SK-N-MC (cell line): ENCODE measurements at regions not wholly inside any gene's neighbourhood (a gene's known extent, or its start where the extent isn't known, plus 50 kb on each side); places are given as distances from the start of the nearest gene placed in this dataset.
"Not testable (repeated sequence)": the region's sequence is repeated elsewhere in the genome, so short reads cannot be mapped to it uniquely, and the experiment has no call there.

Experiments used
- DNase-seq: peaks from one replicate; pipeline ENCODE4 v3.0.0-alpha.2; 2011; ENCODE audit warnings: low read depth, low spot score
- H3K27ac ChIP-seq: fragments of 200-600 bp; sonication (generic); 2 replicates; pipeline ENCODE4 v1.5.1; 2016; ENCODE audit warnings: mixed run types
- H3K36me3 ChIP-seq: fragments of 200-600 bp; sonication (generic); 2 replicates; pipeline ENCODE4 v1.6.1; 2017; ENCODE audit warnings: antibody characterized with exemption, low read length, mixed read lengths; ENCODE audit not compliant: insufficient read depth
- H3K4me3 ChIP-seq: fragments of 200-600 bp; sonication (generic); 2 replicates; pipeline ENCODE4 v1.5.1; 2016
- H3K9ac ChIP-seq: fragments of 200-600 bp; sonication (generic); 2 replicates; pipeline ENCODE4 v1.8.0; 2017; ENCODE audit warnings: mixed run types, mixed read lengths; ENCODE audit not compliant: insufficient read length
- H3K9me3 ChIP-seq: fragments of 200-600 bp; sonication (generic); 2 replicates; pipeline ENCODE4 v1.6.1; 2017; ENCODE audit warnings: low read depth, mild to moderate bottlenecking, antibody characterized with exemption, low read length, moderate library complexity, mixed read lengths
- EZH2 ChIP-seq: fragments of 200-600 bp; sonication (generic); IDR thresholded peaks from one replicate; pipeline ENCODE4 v1.6.1; 2017; ENCODE audit warnings: antibody characterized with exemption
- FOXP2 ChIP-seq: optimal IDR thresholded peaks from 2 replicates; pipeline ENCODE3; 2011; ENCODE audit warnings: mild to moderate bottlenecking, moderate library complexity; ENCODE audit not compliant: insufficient read depth; ENCODE audit errors: extremely low read length, control extremely low read depth
- POLR2AphosphoS5 ChIP-seq: IDR thresholded peaks from 2 replicates; pipeline ENCODE4 v1.6.1; 2012; ENCODE audit warnings: mild to moderate bottlenecking, low read depth, low read length, borderline replicate concordance

DNA sequence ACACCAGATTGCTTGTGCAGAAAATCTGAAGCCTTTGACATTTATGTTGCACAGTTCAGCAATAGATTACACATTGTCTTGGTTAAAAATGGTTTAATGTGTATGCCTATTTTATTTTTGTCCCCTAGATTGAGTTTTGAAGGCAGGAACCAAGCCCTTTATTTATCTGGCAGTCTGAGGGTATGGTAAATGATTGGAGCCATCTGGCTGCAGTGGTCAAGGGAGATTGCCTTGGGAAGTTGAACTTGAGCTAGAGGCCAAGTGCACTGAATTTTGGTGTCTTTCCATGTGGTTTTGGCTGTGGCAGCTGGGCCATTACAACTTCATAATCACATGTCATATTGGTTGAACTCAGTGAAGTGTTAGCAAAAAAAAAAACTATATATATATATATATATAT, 248.7 kb upstream of the C2CD4B start:
- no peak overlapping the region for H3K27ac ChIP-seq
- no peak for DNase-seq
- TF ChIP-seq EZH2 (no peak), FOXP2 (no peak), POLR2AphosphoS5 (no peak)
- H3K9ac ChIP-seq, result no peak overlapping the region
- H3K4me3 ChIP-seq, result no peak overlapping the region
- no peaks in the 10 kb centered on the region for H3K36me3 ChIP-seq
- H3K9me3 ChIP-seq, result no peaks in the 10 kb centered on the region

DNA sequence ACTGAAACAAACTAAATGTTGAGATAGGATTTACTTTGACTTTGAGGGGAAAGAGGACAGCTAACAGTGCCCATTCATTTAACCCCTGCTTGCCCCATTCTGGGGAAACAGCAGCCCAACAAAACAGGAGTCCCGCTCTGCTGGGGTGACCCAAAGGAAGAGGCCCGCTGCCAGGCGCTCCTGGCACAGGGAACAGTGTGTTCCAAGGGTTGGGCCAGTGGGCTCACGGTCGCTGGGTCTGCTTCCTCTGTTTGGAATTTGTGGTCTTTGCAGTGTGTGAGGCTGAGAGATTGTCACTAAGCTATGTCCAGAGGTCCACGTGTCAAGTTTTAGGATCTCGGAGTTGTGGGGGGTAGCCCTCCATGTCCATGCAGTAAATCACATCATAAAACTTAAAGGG, 250.4 kb upstream of the C2CD4B start:
- Histone ChIP-seq H3K36me3 (no peaks in the 10 kb centered on the region), H3K4me3 (no peak overlapping the region), H3K9ac (no peak overlapping the region), H3K27ac (no peak overlapping the region), H3K9me3 (no peaks in the 10 kb centered on the region)
- DNase-seq, result no peak
- TF ChIP-seq FOXP2 (no peak), POLR2AphosphoS5 (no peak), EZH2 (no peak)

DNA sequence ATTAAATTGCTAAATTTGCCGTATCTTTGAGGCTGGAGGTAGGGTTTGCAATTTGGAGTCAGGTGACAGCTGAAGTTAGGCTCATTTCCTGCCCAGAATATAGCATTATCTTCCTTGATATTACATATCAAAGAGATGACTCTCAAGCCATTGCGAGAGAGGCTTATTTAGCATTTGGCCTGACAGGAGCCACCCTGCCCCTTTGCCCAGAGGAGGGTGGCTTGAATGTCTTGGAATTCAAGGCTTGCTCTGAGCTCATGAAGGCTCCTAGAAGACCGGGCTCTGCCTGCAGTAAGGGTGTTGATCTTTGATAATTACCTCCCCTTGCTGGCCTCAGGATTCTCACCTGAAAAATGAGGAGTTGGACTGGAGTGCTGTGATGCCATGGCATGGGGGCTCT, 251.4 kb upstream of the C2CD4B start:
- no peak for DNase-seq

DNA sequence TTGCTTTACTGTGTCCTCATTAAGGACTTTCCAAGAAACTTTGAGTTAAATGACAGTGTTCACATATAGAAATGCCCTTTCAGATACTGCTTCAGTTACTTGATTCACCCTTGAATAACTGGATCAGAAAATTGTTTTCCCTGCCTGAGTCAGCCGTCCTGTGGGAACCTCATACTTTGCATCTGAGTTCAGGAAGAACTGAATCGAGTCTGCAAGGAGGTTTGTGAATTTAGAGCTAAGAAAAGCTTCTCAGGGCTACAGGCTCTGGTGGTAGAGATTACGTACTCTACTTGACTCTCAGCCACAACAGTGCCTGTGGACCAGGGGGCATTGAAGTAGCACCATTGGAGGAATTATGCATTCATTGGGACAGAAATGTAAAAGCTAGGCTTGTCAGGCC, 252.4 kb upstream of the C2CD4B start:
- Histone ChIP-seq H3K36me3 (no peaks in the 10 kb centered on the region), H3K27ac (no peak overlapping the region), H3K9ac (no peak overlapping the region), H3K9me3 (no peaks in the 10 kb centered on the region), H3K4me3 (no peak overlapping the region)
- TF ChIP-seq FOXP2 (no peak), EZH2 (no peak), POLR2AphosphoS5 (no peak)
- no peak for DNase-seq

More for the DNA sequence above, 251.4 kb upstream of the C2CD4B start:
- H3K27ac ChIP-seq, result no peak overlapping the region
- H3K9me3 ChIP-seq, result no peaks in the 10 kb centered on the region
- no peak overlapping the region for H3K4me3 ChIP-seq
- H3K36me3 ChIP-seq, result no peaks in the 10 kb centered on the region
- H3K9ac ChIP-seq, result no peak overlapping the region
- TF ChIP-seq EZH2 (no peak), FOXP2 (no peak), POLR2AphosphoS5 (no peak)

DNA sequence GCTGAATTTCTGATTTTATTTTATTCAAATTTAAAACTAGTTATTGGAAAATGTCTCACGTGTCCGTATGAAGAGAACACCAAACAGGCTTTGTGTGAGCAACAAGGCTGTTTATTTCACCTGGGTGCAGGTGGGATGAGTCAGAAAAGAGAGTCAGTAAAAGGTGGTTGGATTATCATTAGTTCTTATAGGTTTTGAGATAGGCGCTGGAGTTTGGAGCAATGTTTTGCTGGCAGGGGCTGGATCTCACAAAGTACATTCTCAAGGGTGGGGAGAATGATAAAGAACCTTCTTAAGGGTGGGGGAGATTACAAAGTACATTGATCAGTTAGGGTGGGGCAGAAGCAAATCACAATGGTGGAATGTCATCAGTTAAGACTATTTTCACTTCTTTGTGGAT, 253.4 kb upstream of the C2CD4B start:
- H3K4me3 ChIP-seq, H3K36me3 ChIP-seq, H3K9ac ChIP-seq, DNase-seq, H3K27ac ChIP-seq, H3K9me3 ChIP-seq: not testable (repeated sequence)

DNA sequence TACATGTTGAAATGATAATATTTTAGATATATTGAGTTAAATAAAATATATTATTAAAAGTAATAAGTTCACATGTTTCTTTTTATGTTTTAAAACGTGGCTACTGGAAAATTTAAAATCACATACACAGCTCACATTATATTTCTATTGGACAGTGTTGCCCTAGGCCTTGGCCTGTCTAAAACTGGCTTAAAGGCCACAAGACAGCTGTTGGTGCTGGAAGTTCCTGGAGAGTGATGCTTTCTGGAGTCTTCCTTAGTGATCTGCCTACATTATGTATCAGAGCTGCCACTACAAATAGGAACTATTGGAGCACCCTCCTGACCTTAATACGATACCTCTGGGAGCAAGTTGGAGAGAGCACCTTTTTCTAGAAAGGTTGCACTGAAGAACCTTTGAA, 254.1 kb upstream of the C2CD4B start:
- Histone ChIP-seq H3K9me3 (no peaks in the 10 kb centered on the region), H3K9ac (no peak overlapping the region), H3K27ac (no peak overlapping the region), H3K36me3 (no peaks in the 10 kb centered on the region), H3K4me3 (no peak overlapping the region)
- TF ChIP-seq FOXP2 (no peak), EZH2 (no peak), POLR2AphosphoS5 (no peak)
- no peak for DNase-seq

DNA sequence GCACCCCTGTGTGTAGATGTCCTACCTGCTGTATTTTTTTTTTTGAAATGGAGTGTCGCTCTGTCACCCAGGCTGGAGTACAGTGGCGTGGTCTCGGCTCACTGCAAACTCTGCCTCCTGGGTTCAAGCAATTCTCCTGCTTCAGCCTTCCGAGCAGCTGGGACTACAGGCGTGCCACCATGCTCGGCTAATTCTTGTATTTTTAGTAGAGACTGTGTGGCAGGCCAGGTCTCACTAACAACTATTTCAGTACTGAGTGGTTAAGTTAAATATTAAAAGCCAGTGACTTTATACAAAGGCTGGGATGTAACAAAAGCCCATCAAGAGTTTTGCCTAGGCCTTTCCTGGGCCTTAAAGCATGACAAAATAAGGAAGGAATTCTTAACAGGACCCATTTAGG, 255.3 kb upstream of the C2CD4B start:
- DNase-seq, H3K9me3 ChIP-seq, H3K4me3 ChIP-seq, H3K36me3 ChIP-seq, H3K9ac ChIP-seq, H3K27ac ChIP-seq: not testable (repeated sequence)

DNA sequence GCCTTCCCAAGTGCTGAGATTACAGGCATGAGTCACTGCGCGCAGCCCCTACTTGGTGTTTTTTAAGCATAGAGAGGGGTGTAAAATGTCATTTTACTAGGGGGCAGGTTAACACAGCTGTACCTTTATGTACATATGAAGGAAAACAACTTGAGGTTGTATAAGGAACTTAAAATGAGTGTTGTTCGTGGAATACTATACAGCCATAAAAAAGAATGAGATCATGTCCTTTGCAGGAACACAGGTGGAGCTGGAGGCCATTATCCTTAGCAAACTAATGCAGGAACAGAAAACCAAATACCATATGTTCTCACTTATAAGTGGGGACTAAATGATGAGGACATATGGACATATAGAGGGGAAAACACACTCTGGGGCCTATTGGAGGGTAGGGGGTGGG, 256.2 kb upstream of the C2CD4B start:
- Histone ChIP-seq H3K9me3 (no peaks in the 10 kb centered on the region), H3K27ac (no peak overlapping the region), H3K36me3 (no peaks in the 10 kb centered on the region), H3K4me3 (no peak overlapping the region), H3K9ac (no peak overlapping the region)
- DNase-seq, result no peak
- no peak for TF ChIP-seq POLR2AphosphoS5
- TF ChIP-seq EZH2, result no peak
- TF ChIP-seq FOXP2, result no peak

DNA sequence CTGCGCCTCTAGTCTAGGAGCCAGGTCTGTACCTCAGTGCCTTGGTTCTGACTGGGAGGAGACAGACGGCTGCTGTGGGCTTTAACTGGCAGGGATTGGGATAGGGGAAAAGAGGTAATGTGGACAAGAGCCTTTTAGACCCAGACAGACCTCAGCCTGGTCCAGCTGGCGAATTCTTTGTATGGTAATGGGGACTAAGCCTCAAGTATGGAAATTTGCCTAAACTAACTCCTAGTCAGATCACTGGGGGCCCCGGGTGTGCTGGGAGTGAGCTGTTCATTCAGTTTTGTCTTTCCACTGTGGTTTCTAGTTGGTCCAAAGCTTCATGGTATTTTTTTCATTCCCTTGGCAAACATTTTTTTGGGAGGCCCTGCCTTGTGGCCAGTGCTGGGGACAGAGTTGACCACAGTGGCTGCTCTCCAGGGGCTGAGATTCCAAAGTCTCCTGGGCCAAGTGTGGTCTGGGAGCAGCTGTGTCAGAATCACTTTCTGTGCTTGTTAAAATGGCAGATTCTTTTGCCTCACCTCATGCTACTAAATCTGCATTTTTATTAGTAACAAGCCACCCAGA, 261.4 kb upstream of the C2CD4B start:
- H3K9me3 ChIP-seq, result no peaks in the 10 kb centered on the region
- no peak overlapping the region for H3K4me3 ChIP-seq
- DNase-seq, result no peak
- no peak overlapping the region for H3K9ac ChIP-seq
- H3K36me3 ChIP-seq, result no peaks in the 10 kb centered on the region
- no peak for TF ChIP-seq POLR2AphosphoS5
- TF ChIP-seq EZH2, result no peak
- no peak for TF ChIP-seq FOXP2
- H3K27ac ChIP-seq, result no peak overlapping the region
